ENCODE measurements at regions not wholly inside any gene's neighbourhood (a gene's known extent, or its start where the extent isn't known, plus 50 kb on each side); places are given as distances from the start of the nearest gene placed in this dataset.

- no peak for DNase-seq (ENCODE audit: low read depth, low spot score)
- no peak overlapping the region for H3K4me3 ChIP-seq (ENCODE audit: low read length)
These were observed 92.3 kb upstream of the POU2AF2 start for GRCh38 chr11:111153194-111153593.

- no peak overlapping the region for H3K4me3 ChIP-seq (ENCODE audit: low read length)
- DNase-seq (ENCODE audit: low read depth, low spot score), result no peak
These were observed 96.6 kb upstream of the POU2AF2 start for GRCh38 chr11:111148953-111149352.

GRCh38 chr11:111148121-111148520 is 97.4 kb upstream of the POU2AF2 start:
- DNase-seq (ENCODE audit: low read depth, low spot score), result no peak

DNA sequence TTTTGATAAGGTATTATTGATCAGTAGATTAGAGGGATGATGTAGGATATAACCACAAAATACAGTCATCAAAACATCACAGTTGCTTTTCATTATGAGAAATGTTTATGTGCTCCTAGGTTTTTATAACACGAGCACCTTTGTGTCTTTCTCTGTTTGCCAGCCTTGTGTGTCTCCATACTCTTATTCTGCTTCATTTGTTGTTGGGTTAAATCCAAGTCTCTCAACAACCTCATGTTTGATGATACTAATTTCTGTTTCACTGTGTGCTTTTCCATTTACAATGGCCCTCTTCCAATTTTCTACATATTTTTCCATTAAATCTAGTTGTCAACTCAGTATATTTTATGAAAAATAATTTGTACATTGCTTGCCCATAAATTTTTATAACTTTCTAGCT is 107.7 kb upstream of the POU2AF2 start:
- H3K4me3 ChIP-seq (ENCODE audit: low read length), result no peak overlapping the region
- DNase-seq (ENCODE audit: low read depth, low spot score), result no peak

More at GRCh38 chr11:111148121-111148520, 97.4 kb upstream of the POU2AF2 start:
- H3K4me3 ChIP-seq (ENCODE audit: low read length), result no peak overlapping the region

DNA sequence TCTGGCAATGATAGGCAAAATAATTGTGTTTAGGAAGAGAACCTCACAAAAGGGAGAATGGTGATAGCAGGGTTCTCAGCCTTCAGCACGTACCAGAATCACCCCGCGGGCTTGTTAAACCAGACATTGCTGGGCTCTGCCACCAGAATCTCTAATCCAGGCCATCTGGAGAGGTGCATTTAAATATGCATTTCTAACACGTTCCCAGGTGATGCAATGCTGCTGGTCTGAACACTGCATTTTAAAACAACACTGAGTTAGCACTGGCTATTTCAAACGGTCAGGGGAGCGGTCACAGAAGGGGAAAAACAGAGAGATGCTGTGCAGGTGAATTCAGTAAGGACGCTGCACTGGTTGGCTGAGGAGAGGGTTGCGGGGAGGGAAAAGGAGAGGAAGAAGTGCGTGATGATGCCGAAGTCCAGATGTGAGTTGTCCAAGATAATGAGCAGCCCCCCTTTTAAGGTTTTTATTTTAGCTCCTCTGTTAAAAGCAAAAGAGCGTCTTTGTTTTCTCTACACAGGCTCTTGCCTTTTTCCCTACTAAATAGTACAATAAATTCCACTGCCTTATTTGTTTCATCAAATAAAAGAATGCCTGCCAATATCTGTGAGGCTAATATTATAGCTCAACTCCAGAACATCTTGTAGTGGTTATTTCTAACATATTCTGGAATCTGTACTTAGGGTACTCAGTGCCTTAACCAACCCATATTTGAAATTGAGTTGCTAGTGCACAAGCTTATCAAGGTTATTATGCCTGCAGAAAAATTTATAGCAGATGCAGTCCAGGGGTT is 109.6 kb upstream of the POU2AF2 start:
- DNase-seq (ENCODE audit: low read depth, low spot score), result no peak
- no peak overlapping the region for H3K4me3 ChIP-seq (ENCODE audit: low read length)

DNA sequence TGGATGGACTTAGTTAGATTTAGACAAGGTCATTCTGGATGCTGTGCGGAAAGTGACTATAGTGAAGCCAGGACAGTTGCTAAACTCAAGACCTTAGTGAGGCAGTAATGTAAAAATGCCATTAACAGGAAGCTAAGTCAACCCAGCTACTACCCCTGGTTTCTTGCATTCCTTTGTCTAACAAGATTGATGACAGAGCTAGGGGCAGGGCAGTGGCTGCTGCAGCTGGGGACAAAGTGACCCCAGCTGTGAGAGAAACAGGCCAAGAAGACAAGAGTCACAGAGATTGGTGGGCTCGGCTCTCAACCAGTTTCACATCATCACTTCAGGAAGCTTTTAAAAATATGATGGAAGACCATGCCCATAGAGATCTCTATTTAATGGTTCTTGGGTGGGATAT is 110.4 kb upstream of the POU2AF2 start:
- no peak for DNase-seq (ENCODE audit: low read depth, low spot score)
- H3K4me3 ChIP-seq (ENCODE audit: low read length), result no peak overlapping the region

DNA sequence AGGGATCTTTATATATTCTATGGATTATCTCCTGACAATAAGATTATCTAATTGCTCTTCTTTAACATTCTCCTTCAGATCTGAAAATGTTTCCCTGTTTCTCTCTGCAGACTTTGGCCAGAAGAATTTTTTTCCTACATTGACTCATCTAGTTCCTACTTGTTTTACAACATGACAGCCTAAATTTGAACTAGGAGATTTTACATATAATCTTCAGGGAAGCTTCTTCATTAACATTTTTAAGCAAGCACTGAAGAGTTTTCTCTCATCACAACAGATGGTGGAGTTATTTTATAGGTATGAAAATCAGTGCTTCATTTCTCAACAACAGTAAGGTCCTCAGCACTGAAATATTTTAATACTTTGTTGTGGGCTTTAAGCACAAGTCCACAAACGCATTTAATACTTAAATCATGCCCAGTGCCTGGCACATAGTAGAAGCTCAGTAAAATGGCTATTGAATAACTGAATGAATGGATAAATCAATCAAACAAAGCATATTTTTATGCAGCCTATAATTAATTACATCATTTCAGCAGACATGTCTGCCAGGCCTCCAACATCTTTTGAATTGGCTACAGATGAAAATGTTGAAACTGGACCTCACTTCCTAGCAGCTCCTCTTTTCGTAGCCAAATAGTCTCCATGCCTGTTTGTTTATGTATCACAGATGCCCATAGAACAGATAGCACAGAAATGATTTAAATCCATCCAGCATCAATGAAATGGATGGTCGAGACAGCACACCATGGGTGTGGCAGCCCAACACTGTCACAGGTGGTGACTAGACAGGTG is 117.3 kb upstream of the POU2AF2 start:
- DNase-seq (ENCODE audit: low read depth, low spot score), result no peak
- no peak overlapping the region for H3K4me3 ChIP-seq (ENCODE audit: low read length)

DNA sequence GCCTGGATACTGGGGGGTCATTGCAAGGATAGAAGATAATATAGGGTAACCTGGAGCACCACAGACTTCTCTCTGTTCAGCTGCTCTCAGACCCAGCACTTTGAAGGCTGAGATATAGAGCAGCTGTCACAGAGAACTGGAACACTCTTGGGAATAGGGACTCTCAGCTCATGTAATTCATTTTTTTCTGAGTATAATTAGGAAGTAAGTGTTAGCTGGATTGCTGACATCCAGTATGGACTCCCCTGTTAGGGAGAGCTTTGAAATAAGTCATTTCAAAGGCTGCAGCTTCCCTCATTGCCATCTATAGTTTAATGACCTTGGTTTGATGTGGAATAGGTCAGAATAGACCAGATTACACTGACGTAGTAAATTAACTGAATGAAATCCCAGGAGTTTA is 120.8 kb upstream of the POU2AF2 start:
- no peak for DNase-seq (ENCODE audit: low read depth, low spot score)
- H3K4me3 ChIP-seq (ENCODE audit: low read length), result no peak overlapping the region

DNA sequence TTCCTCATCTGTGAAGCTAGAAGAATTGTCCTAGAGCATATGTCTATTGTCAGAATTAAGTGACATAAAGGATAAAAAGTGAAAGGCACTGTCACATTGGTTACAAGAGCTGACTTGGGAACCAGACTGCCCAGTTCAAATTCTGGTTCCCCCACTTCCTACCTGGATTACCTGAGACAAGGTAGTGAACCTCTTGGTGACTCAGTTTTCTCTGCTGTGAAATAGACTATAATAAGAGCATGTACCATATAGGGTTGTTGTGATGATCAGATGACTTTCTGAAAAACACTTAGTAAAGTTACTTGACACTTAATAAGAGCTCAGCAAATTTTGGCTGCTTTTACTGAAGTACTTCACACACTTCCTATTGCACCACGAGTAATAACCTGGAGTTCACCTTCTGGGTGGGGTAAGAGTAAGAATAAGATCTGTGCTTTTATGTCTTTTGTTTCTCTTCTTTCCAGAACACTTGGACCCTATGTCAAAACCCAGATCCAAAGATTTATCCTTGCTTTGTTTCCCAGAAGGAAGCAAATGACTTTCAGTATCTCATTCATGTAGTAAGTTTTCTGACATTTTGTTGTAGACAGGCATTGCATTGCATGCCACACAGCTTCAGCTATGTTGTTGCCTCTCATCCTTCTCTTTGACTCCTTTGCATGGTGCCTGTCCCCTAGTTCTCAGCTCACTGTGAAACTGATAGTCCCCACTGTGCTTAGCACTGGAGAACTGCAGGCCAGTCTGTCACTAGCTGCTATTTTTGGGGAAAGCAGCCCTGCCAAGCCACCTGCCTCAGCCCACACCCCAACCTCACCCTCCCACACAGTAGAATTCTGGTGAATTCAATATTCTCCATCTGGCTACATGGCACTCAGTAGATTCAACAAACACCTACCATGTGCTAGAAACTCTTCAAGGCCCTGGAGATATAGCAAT is 121.8 kb upstream of the POU2AF2 start:
- no peak for DNase-seq (ENCODE audit: low read depth, low spot score)
- no peak overlapping the region for H3K4me3 ChIP-seq (ENCODE audit: low read length)

DNA sequence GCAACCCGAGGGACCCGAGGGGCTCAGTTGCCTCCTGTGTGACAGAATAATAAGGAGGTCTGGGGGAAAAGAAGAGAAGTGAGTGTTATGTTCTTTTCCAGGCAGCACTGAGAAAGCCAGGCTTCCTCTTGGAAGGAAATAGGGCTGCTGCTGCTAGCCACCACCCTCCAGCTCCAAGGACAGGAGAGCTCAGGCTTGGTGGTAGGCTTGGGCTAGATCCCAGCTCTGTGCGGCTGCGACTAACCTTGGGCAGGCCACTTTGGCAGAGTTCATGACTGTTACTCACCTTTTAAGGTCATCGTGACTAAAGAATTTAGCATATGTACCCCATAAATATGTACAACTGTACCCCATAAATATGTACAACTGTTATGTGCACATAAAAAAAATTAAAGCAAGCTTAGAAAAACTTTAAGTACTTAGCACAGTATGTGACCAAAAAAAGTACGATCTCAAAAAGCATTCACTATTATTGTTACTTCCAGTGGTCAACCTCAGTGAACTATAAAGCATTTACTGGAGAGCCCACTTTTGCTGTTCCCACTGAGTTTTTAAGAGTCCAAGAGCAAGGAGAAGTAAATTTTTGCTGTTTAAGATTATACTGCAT is 124.7 kb upstream of the POU2AF2 start:
- H3K4me3 ChIP-seq (ENCODE audit: low read length), result no peak overlapping the region
- no peak for DNase-seq (ENCODE audit: low read depth, low spot score)

DNA sequence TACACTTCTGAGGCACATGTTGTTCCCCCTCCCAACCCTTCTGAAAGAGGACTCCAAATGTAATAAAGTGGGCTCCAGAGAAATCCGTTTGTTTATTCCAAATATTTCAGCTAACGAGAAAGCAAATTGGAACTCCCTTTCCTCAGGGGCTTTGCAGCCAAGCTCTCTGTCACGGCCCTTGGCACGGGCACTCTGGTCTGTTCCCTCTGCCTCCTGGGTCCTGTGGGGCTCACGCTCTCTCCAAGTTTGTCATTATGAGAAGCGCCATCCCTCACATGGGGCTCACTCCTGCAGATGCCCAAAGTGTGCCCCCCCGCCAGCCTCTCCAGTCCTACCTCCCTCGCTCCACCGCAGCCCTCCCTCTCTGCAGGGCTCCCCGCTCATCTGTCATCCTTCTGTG is 125.4 kb upstream of the POU2AF2 start:
- DNase-seq (ENCODE audit: low read depth, low spot score), result no peak
- H3K4me3 ChIP-seq (ENCODE audit: low read length), result no peak overlapping the region

GRCh38 chr11:111119751-111120150 is 125.8 kb upstream of the POU2AF2 start:
- H3K4me3 ChIP-seq (ENCODE audit: low read length), result no peak overlapping the region
- no peak for DNase-seq (ENCODE audit: low read depth, low spot score)

- no peak overlapping the region for H3K4me3 ChIP-seq (ENCODE audit: low read length)
- DNase-seq (ENCODE audit: low read depth, low spot score), result no peak
These were observed 129.6 kb upstream of the POU2AF2 start for GRCh38 chr11:111115890-111116289.

- DNase-seq (ENCODE audit: low read depth, low spot score), result no peak
- H3K4me3 ChIP-seq (ENCODE audit: low read length), result no peak overlapping the region
These were observed 131.4 kb upstream of the POU2AF2 start for GRCh38 chr11:111114091-111114490.

GRCh38 chr11:111112614-111113013 is 132.9 kb upstream of the POU2AF2 start:
- DNase-seq (ENCODE audit: low read depth, low spot score), result no peak
- no peak overlapping the region for H3K4me3 ChIP-seq (ENCODE audit: low read length)

DNA sequence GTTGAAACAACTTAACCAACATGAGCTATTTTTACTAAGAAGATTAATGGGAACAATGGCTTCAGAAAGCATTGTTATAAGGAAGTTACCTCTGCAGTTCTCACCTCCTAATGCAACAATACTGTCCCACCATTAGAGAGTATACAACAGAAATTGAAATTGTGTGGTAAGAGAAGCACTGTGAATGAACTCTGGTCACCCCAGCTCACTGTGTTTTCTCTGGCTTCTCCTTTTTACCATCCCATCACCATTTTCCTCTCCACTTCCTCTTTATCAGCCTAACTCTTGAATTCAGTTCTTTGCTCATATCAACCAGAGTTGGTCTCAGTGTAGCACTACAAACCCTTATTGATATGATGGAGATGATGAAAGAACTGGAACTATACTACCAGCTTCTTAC is 138.0 kb upstream of the POU2AF2 start:
- DNase-seq (ENCODE audit: low read depth, low spot score), result no peak
- H3K4me3 ChIP-seq (ENCODE audit: low read length), result no peak overlapping the region

DNA sequence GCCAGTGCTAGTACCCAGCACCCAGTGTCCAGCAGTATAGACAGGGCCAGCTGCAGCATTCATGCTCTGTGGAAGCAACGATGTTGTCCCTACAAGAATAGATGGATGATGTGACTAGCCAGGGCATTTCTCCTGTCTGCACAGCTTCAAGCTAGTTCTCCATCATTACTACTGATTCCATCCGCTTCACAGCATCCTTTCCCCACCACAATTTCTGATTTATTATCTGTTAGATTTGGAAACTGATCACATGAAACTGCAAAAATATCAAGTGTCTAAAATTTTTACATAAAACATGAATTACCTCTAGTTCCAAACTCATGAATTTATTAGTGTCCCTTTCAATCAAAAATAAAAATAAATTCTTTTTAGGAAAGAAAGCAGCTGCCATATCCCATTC is 138.9 kb upstream of the POU2AF2 start:
- H3K4me3 ChIP-seq (ENCODE audit: low read length), result no peak overlapping the region
- no peak for DNase-seq (ENCODE audit: low read depth, low spot score)

GRCh38 chr11:111105566-111105965 is 140.0 kb upstream of the POU2AF2 start:
- no peak overlapping the region for H3K4me3 ChIP-seq (ENCODE audit: low read length)
- no peak for DNase-seq (ENCODE audit: low read depth, low spot score)

DNA sequence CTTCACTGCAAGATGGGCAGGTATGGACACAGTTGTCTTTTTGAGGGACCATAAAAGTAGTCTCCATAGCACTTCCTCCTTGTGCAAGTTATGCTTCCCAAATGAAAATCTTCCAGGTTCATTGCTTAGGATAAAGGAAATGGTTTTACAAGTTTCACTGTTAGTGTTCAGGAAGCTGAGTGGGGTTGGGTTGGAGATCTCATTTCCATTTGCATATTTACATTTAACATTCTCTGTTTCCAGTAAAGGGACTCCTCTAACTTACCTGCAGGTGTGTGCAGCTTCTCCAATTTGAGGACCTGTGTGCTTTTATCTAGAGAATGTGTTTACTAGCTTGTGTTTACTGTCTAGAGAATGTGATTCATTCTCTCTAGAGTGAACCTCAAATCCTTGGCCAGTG is 141.3 kb upstream of the POU2AF2 start:
- DNase-seq (ENCODE audit: low read depth, low spot score), result no peak
- H3K4me3 ChIP-seq (ENCODE audit: low read length), result no peak overlapping the region

Data from Jurkat, Clone E6-1 (cell line).